Adrenal gland (tissue), 5 donors: ENCODE measurements at regions not wholly inside any gene's neighbourhood (a gene's known extent, or its start where the extent isn't known, plus 50 kb on each side); places are given as distances from the start of the nearest gene placed in this dataset.

Experiments
- POLR2A ChIP-seq, 2 donors: fragments of 450-650 bp; IDR thresholded peaks; one replicate each; pipeline ENCODE4 v1.6.1; 2017; ENCODE audit warnings: antibody characterized with exemption in 2 of 2, mild to moderate bottlenecking in 2 of 2, moderate library complexity in 1 of 2
- TF ChIP-seq, protein P1 (sequence below), 6 experiments: fragments of 450-650 bp in 4 of 6; fragments of 200-600 bp in 2 of 6; sonication (generic) in 1 of 6; IDR thresholded peaks; 1 replicate in 5 of 6; 2 replicates in 1 of 6; pipeline versions ENCODE4 v1.5.1 to v1.8.0; 2016 to 2021; ENCODE audit warnings: antibody characterized with exemption in 6 of 6, mild to moderate bottlenecking in 2 of 6, moderate library complexity in 1 of 6
- donor health status: DM: no; HTN: no; CAD: no.

- TF ChIP-seq POLR2A (IDR thresholded peaks at IDR 0.05), result no peak
- TF ChIP-seq, protein P1, sequence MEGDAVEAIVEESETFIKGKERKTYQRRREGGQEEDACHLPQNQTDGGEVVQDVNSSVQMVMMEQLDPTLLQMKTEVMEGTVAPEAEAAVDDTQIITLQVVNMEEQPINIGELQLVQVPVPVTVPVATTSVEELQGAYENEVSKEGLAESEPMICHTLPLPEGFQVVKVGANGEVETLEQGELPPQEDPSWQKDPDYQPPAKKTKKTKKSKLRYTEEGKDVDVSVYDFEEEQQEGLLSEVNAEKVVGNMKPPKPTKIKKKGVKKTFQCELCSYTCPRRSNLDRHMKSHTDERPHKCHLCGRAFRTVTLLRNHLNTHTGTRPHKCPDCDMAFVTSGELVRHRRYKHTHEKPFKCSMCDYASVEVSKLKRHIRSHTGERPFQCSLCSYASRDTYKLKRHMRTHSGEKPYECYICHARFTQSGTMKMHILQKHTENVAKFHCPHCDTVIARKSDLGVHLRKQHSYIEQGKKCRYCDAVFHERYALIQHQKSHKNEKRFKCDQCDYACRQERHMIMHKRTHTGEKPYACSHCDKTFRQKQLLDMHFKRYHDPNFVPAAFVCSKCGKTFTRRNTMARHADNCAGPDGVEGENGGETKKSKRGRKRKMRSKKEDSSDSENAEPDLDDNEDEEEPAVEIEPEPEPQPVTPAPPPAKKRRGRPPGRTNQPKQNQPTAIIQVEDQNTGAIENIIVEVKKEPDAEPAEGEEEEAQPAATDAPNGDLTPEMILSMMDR (IDR thresholded peaks at IDR 0.05), result no peak
These were observed 176.8 kb downstream of the HTR1B start for GRCh38 chr6:77286541-77286940.
